Neural progenitor cell (in vitro differentiated cells): ENCODE measurements at regions not wholly inside any gene's neighbourhood (a gene's known extent, or its start where the extent isn't known, plus 50 kb on each side); places are given as distances from the start of the nearest gene placed in this dataset.
A peak's percentile ranks its signal among the peaks of the same experiment; 100 is the strongest.

Experiments used
- DNase-seq: peaks from one replicate; pipeline ENCODE4 v3.0.0-alpha.2; 2016; ENCODE audit warnings: low spot score
- H2AFZ ChIP-seq: fragments of 200-600 bp; sonication (generic); replicated peaks from 2 replicates; pipeline ENCODE4 v1.6.1; 2016; ENCODE audit warnings: antibody characterized with exemption
- H3F3A ChIP-seq: fragments of 200-600 bp; sonication (generic); 2 replicates; pipeline ENCODE4 v1.6.1; 2016; ENCODE audit warnings: antibody characterized with exemption, low read depth
- H3K27ac ChIP-seq: fragments of 200-600 bp; sonication (generic); 2 replicates; pipeline ENCODE4 v1.5.1; 2016; ENCODE audit warnings: mild to moderate bottlenecking
- H3K27me3 ChIP-seq: fragments of 200-600 bp; sonication (generic); 2 replicates; pipeline ENCODE4 v1.6.1; 2016; ENCODE audit warnings: mild to moderate bottlenecking, moderate library complexity
- H3K36me3 ChIP-seq: fragments of 200-600 bp; sonication (generic); 2 replicates; pipeline ENCODE4 v1.5.1; 2016
- H3K4me1 ChIP-seq: fragments of 200-600 bp; sonication (generic); 2 replicates; pipeline ENCODE4 v1.6.1; 2016; ENCODE audit warnings: mixed run types
- H3K4me2 ChIP-seq: fragments of 200-600 bp; sonication (generic); 2 replicates; pipeline ENCODE4 v1.6.1; 2016
- H3K4me3 ChIP-seq: fragments of 200-600 bp; sonication (generic); 2 replicates; pipeline ENCODE4 v1.5.1; 2016
- H3K79me2 ChIP-seq: fragments of 200-600 bp; sonication (generic); 2 replicates; pipeline ENCODE4 v1.6.1; 2016; ENCODE audit warnings: low read depth
- H3K9ac ChIP-seq: fragments of 200-600 bp; sonication (generic); 2 replicates; pipeline ENCODE4 v1.6.1; 2016
- H3K9me3 ChIP-seq: fragments of 200-600 bp; sonication (generic); 2 replicates; pipeline ENCODE4 v1.5.1; 2016; ENCODE audit warnings: low read depth
- H4K20me1 ChIP-seq: fragments of 200-600 bp; sonication (generic); 2 replicates; pipeline ENCODE4 v1.6.1; 2016; ENCODE audit warnings: low read depth
- H3K27ac Mint-ChIP-seq: 3 replicates; pipeline ENCODE4 v1.8.0; 2021; ENCODE audit warnings: mixed read lengths
- H3K27me3 Mint-ChIP-seq: 2 replicates; pipeline ENCODE4 v1.8.0; 2022; ENCODE audit warnings: low read depth, mild to moderate bottlenecking, inconsistent platforms, moderate library complexity, mixed read lengths; ENCODE audit not compliant: insufficient read depth
- H3K36me3 Mint-ChIP-seq: 3 replicates; pipeline ENCODE4 v1.8.0; 2021; ENCODE audit warnings: mixed read lengths
- H3K4me1 Mint-ChIP-seq: 3 replicates; pipeline ENCODE4 v1.8.0; 2021; ENCODE audit warnings: mixed read lengths
- H3K4me3 Mint-ChIP-seq: 3 replicates; pipeline ENCODE4 v1.8.0; 2021; ENCODE audit warnings: mild to moderate bottlenecking, moderate library complexity, mixed read lengths
- H3K9me3 Mint-ChIP-seq: 3 replicates; pipeline ENCODE4 v1.8.0; 2020; ENCODE audit warnings: mixed read lengths
- EZH2 ChIP-seq: fragments of 200-600 bp; sonication (generic); IDR thresholded peaks from 2 replicates; pipeline ENCODE4 v1.6.1; 2017; ENCODE audit warnings: antibody characterized with exemption, mild to moderate bottlenecking, moderate library complexity
- EZH2phosphoT487 ChIP-seq: fragments of 200-600 bp; sonication (generic); IDR thresholded peaks from 2 replicates; pipeline ENCODE4 v1.6.1; 2017; ENCODE audit warnings: antibody characterized with exemption
- TF ChIP-seq, protein P1 (sequence below): fragments of 200-600 bp; sonication (generic); IDR thresholded peaks from 2 replicates; pipeline ENCODE4 v1.5.1; 2017; ENCODE audit warnings: antibody characterized with exemption, mild to moderate bottlenecking

DNA sequence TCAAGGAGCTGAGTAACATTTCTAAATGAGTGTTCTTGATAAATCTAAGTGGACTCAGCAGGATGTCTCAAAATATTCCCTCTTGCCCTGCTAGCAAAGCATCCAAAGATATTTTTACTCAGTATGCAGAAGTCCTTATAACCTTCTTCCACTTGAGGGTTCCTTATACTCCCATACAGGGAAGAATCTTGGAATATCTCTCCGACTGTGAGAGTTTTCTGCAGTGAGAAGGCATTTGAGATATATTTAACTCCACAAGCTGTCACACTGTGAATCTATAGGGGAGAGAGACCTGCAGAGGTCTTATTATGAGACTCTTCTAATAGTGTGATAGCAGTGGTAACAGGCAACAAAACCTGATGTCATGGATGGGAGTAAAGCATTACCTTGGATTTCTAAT, 1034.5 kb upstream of the PABPC4L start:
- no peak overlapping the region for H3K9ac ChIP-seq

DNA sequence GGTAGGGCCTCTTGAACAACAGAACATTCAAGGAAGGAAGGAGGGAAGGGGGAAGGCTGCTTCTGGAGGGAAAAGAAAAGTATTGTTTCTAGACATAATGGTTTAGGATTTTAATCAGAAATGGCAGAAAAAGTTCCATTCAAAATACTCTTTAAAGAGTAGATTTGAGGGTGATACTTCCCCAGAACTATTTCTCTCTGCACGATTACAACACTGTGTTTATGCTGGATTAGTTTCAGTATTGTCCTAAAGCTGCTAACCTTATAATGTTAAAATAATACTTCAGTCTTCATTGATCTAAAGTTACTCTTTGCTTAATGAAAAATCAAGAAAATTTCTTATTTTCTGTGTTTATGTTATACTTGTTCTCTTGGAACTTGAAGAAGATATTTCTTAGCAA, 1026.3 kb upstream of the PABPC4L start:
- no peaks in the 10 kb centered on the region for H3K27me3 ChIP-seq
- H3K36me3 Mint-ChIP-seq = no peaks in the 10 kb centered on the region
- H3K27me3 Mint-ChIP-seq = no peaks in the 10 kb centered on the region

More for the DNA sequence above, 1034.5 kb upstream of the PABPC4L start:
- Histone ChIP-seq H3K4me1 (no peaks in the 10 kb centered on the region), H3K27me3 (no peaks in the 10 kb centered on the region), H3K27ac (no peak overlapping the region), H3K79me2 (no peaks in the 10 kb centered on the region), H3K36me3 (no peaks in the 10 kb centered on the region), H4K20me1 (no peaks in the 10 kb centered on the region), H2AFZ (no peak overlapping the region), H3K4me2 (no peak overlapping the region), H3F3A (no peaks in the 10 kb centered on the region), H3K9me3 (no peaks in the 10 kb centered on the region), H3K4me3 (no peak overlapping the region)
- no peaks in the 10 kb centered on the region for H3K36me3 Mint-ChIP-seq
- no peak for DNase-seq
- no peaks in the 10 kb centered on the region for H3K4me1 Mint-ChIP-seq
- TF ChIP-seq EZH2phosphoT487 (no peak), EZH2 (no peak)
- TF ChIP-seq, protein P1, sequence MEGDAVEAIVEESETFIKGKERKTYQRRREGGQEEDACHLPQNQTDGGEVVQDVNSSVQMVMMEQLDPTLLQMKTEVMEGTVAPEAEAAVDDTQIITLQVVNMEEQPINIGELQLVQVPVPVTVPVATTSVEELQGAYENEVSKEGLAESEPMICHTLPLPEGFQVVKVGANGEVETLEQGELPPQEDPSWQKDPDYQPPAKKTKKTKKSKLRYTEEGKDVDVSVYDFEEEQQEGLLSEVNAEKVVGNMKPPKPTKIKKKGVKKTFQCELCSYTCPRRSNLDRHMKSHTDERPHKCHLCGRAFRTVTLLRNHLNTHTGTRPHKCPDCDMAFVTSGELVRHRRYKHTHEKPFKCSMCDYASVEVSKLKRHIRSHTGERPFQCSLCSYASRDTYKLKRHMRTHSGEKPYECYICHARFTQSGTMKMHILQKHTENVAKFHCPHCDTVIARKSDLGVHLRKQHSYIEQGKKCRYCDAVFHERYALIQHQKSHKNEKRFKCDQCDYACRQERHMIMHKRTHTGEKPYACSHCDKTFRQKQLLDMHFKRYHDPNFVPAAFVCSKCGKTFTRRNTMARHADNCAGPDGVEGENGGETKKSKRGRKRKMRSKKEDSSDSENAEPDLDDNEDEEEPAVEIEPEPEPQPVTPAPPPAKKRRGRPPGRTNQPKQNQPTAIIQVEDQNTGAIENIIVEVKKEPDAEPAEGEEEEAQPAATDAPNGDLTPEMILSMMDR = no peak
- H3K9me3 Mint-ChIP-seq = no peaks in the 10 kb centered on the region
- no peak overlapping the region for H3K27ac Mint-ChIP-seq
- H3K4me3 Mint-ChIP-seq = no peak overlapping the region
- no peaks in the 10 kb centered on the region for H3K27me3 Mint-ChIP-seq

DNA sequence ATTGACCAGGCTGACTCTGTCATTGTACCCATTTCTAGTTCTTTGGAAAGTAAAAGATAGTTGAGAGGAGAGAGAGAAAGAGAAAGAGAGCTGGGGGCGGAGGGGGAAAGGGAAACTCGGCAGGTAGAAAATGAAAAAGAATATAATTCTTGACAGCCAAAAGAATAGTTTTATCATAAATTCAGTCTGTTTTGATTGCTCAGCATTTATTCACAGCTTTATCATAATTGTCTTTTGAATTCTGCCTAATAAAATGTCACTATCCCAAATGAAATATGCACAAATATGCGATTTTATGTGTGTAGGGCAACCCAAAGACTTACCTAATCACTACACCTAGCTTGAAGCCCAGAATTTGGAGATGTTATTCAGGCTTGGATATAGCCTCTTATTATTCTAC, 1024.0 kb upstream of the PABPC4L start:
- Histone ChIP-seq H2AFZ (no peak overlapping the region), H3K9me3 (no peaks in the 10 kb centered on the region), H3K9ac (no peak overlapping the region), H3K4me1 (peaks cover 4% of the 10 kb centered on the region), H4K20me1 (no peaks in the 10 kb centered on the region), H3K27ac (no peak overlapping the region), H3K27me3 (no peaks in the 10 kb centered on the region), H3K36me3 (no peaks in the 10 kb centered on the region), H3F3A (no peaks in the 10 kb centered on the region), H3K79me2 (no peaks in the 10 kb centered on the region), H3K4me2 (no peak overlapping the region), H3K4me3 (no peak overlapping the region)
- H3K36me3 Mint-ChIP-seq = no peaks in the 10 kb centered on the region
- no peak overlapping the region for H3K27ac Mint-ChIP-seq
- H3K27me3 Mint-ChIP-seq = no peaks in the 10 kb centered on the region
- TF ChIP-seq EZH2 (no peak), EZH2phosphoT487 (no peak)
- TF ChIP-seq, protein P1 = no peak
- peaks cover 3% of the 10 kb centered on the region for H3K4me1 Mint-ChIP-seq
- no peaks in the 10 kb centered on the region for H3K9me3 Mint-ChIP-seq
- DNase-seq = no peak
- no peak overlapping the region for H3K4me3 Mint-ChIP-seq

More for the DNA sequence above, 1026.3 kb upstream of the PABPC4L start:
- TF ChIP-seq EZH2 (no peak), EZH2phosphoT487 (no peak)
- TF ChIP-seq, protein P1 = no peak
- no peak overlapping the region for H3K4me2 ChIP-seq
- no peaks in the 10 kb centered on the region for H3K9me3 ChIP-seq
- H3K4me1 ChIP-seq = no peaks in the 10 kb centered on the region
- DNase-seq = no peak
- H3K36me3 ChIP-seq = no peaks in the 10 kb centered on the region
- Mint-ChIP-seq H3K4me3 (no peak overlapping the region), H3K9me3 (no peaks in the 10 kb centered on the region), H3K4me1 (no peaks in the 10 kb centered on the region), H3K27ac (peak overlapping the region; percentile 26)
- H2AFZ ChIP-seq = no peak overlapping the region
- no peaks in the 10 kb centered on the region for H3K79me2 ChIP-seq
- H3F3A ChIP-seq = no peaks in the 10 kb centered on the region
- no peak overlapping the region for H3K9ac ChIP-seq
- no peak overlapping the region for H3K4me3 ChIP-seq
- H3K27ac ChIP-seq = no peak overlapping the region
- no peaks in the 10 kb centered on the region for H4K20me1 ChIP-seq
